ENCODE measurements at regions not wholly inside any gene's neighbourhood (a gene's known extent, or its start where the extent isn't known, plus 50 kb on each side); places are given as distances from the start of the nearest gene placed in this dataset.

GRCh38 chr5:89269721-89270120 lies 386.7 kb upstream of the MEF2C start:
- TF ChIP-seq CTCF (IDR thresholded peaks at IDR 0.05) (no peak), POLR2A (IDR thresholded peaks at IDR 0.05) (no peak), POLR2AphosphoS5 (IDR thresholded peaks at IDR 0.05) (no peak)
